Heart right ventricle (tissue), 16 donors: ENCODE measurements at regions not wholly inside any gene's neighbourhood (a gene's known extent, or its start where the extent isn't known, plus 50 kb on each side); places are given as distances from the start of the nearest gene placed in this dataset.

Experiments used
- ATAC-seq, 8 donors: fragments of 200-7000 bp; cut with Tn5 transposase; one replicate each; pipeline ENCODE4 v1.9.1; 2020; ENCODE audit warnings: mild to moderate bottlenecking in 8 of 8, moderate library complexity in 8 of 8, moderate number of reproducible peaks in 1 of 8
- DNase-seq, 2 donors: peaks; one replicate each; pipeline ENCODE4 v3.0.0-alpha.2; 2020
- H3K27ac ChIP-seq, 10 donors: fragments of 200-600 bp; sonication (generic) in 2 of 10; one replicate each; pipeline versions ENCODE4 v1.5.0 to v1.8.0; 2020 to 2022; ENCODE audit warnings: mild to moderate bottlenecking in 3 of 10
- H3K27me3 ChIP-seq, 7 donors: fragments of 200-600 bp; one replicate each; pipeline ENCODE4 v1.8.0; 2021 to 2022; ENCODE audit warnings: mild to moderate bottlenecking in 2 of 7
- H3K36me3 ChIP-seq, 9 donors: fragments of 200-600 bp; sonication (generic) in 1 of 9; one replicate each; pipeline versions ENCODE4 v1.5.0 to v1.8.0; 2020 to 2022; ENCODE audit warnings: mild to moderate bottlenecking in 2 of 9
- H3K4me1 ChIP-seq, 9 donors: fragments of 200-600 bp; sonication (generic) in 1 of 9; one replicate each; pipeline versions ENCODE4 v1.5.0 to v1.8.0; 2020 to 2022; ENCODE audit warnings: mild to moderate bottlenecking in 4 of 9
- H3K4me3 ChIP-seq, 10 donors: fragments of 200-600 bp; sonication (generic) in 2 of 10; one replicate each; pipeline versions ENCODE4 v1.5.0 to v1.8.0; 2020 to 2022; ENCODE audit warnings: mild to moderate bottlenecking in 7 of 10, moderate library complexity in 2 of 10
- H3K9me3 ChIP-seq, 11 donors: fragments of 200-600 bp in 10 of 11; sonication (generic) in 2 of 11; one replicate each; pipeline versions ENCODE4 v1.5.0 to v1.8.0; 2013 to 2022; ENCODE audit warnings: mild to moderate bottlenecking in 2 of 11, control low read depth in 1 of 11, moderate library complexity in 1 of 11
- WGBS, 2 donors: extraction: QIAGEN DNeasy Blood & Tissue Kit; methylation state at CpG; one replicate each; pipeline ENCODE4 v1.1.7; 2013; ENCODE audit warnings: inconsistent platforms in 1 of 2; 5-methylcytosine and 5-hydroxymethylcytosine counted together
- intact Hi-C, 10 donors: fragments of 100-400 bp; cut with DNase I; formaldehyde crosslinking; loops; one replicate each; pipeline versions ENCODE4 v1.11.1 to v1.14.2; 2022
- TF ChIP-seq, protein P1 (sequence below), 9 donors: fragments of 200-600 bp; sonication (generic) in 2 of 9; IDR thresholded peaks; one replicate each; pipeline versions ENCODE4 v1.5.0 to v1.8.0; 2021 to 2022; ENCODE audit warnings: antibody characterized with exemption in 9 of 9, mild to moderate bottlenecking in 5 of 9, moderate library complexity in 1 of 9
- donor health status: Arrhythmogenic right ventricular cardiomyopathy.
- donor health status: ischemic (EF 13 %, LVEDD 7.1; RV severe dilation, severe dysfunction).
- donor health status: healthy with polysubstance abuse.
- donor health status: DM: no; HTN: yes; CAD: no.
- donor health status: DM: no; HTN: no; CAD: no.
- donor health status: ischemic (EF 25% LVEDD 6.9; RV normal size, moderate dysfunction).
- donor health status: ischemic (EF 25% LVEDD 5.7; RV mildly dilated, moderate dysfunction).
- donor health status: healthy.
- donor health status: DM: yes; HTN: yes; CAD: no.
- donor health status: Ischemic cardiomyopathy.
- donor health status: ischemic (EF 35%, LVEDD 5.7; RV mildly dilated, moderate dysfunction).
- donor health status: nonischemic (EF 11% LVEDD 7.7; RV severe dilation, severe dysfunction).
- donor health status: DM: yes; HTN: yes; CAD: no.
- donor health status: PGD.
- donor health status: ischemic (EF 29% LVEDD 5.4; RV normal size, mild dysfunction).
- donor health status: nonischemic (EF 23%, LVEDD 6.1; RV moderate dilation, normal function).

DNA sequence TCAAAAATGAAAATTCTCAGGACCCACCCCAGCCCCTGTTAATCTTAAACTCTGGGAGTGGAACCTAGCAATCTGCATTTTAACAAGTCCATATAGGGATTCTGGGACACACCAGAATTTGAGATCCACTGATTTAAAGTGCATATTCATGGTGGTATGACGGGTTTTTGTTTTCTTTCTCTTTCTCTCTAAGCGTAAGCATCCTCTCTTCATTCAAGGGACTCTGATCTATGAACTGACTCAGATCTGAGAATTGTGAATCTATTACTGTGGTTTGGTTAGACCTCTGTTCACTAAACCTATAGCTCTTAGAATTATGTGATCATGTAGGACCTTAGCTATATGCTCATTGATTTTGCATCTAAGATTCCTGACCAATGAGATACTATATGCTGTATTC is 565.2 kb downstream of the CCDC171 start:
- H3K4me1 ChIP-seq = no peaks in the 10 kb centered on the region
- H3K4me3 ChIP-seq = no peak overlapping the region
- H3K27ac ChIP-seq = no peak overlapping the region
- ATAC-seq (no peak), DNase-seq (no peak)
- no peaks in the 10 kb centered on the region for H3K36me3 ChIP-seq
- intact Hi-C loops = no loop called here
- H3K27me3 ChIP-seq = no peaks in the 10 kb centered on the region
- WGBS, 2 donors = 96 to 98% methylated on average over 2 of the region's 2 CpGs
- H3K9me3 ChIP-seq = peaks cover 0 to 4% (median 0%) of the 10 kb centered on the region in 11 donors
- TF ChIP-seq, protein P1, sequence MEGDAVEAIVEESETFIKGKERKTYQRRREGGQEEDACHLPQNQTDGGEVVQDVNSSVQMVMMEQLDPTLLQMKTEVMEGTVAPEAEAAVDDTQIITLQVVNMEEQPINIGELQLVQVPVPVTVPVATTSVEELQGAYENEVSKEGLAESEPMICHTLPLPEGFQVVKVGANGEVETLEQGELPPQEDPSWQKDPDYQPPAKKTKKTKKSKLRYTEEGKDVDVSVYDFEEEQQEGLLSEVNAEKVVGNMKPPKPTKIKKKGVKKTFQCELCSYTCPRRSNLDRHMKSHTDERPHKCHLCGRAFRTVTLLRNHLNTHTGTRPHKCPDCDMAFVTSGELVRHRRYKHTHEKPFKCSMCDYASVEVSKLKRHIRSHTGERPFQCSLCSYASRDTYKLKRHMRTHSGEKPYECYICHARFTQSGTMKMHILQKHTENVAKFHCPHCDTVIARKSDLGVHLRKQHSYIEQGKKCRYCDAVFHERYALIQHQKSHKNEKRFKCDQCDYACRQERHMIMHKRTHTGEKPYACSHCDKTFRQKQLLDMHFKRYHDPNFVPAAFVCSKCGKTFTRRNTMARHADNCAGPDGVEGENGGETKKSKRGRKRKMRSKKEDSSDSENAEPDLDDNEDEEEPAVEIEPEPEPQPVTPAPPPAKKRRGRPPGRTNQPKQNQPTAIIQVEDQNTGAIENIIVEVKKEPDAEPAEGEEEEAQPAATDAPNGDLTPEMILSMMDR (IDR thresholded peaks at IDR 0.05) = no peak

DNA sequence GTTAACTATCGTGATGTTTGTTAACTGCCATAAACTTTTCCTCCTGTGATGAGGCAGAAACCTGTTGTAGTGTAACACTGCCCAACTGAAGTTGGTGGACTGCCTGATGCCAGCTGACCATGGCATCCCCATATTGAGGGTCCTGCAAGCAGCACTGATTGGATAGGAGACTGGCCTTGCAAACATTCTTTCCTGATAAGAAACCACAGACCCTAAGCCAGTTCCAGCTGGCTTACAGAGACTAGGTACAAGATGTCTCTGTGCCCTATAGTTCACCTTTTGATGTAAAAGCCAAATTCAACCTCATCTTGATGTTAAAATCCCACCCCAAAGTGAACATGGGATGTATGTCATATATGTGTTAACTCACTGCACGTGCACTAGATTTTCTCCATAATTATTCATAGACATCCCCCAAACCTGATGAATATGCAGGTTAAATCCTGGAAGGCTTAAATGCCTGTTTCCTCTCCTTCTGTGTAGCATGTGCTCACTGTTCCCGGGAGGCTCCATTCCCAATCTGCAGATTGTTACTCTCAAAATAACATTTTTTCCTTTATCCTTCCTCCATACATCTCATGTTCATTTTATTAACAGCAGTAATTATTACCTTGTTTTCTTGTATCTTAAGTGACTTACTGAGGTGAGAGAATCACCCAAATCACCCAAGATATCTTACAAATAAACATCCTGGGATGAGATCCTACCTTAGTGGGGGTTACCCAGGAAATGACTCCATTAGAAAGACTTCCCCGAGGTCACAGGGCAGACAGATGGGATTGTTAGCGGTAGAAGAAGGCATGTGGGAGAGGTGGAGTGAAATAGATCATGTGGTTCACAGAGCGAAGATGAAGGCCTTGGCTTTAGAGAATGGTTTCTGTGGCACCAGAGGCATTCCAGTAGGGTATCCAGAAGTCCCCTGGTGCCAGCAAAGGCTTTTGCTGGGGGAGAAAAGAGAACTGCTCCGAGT is 566.7 kb downstream of the CCDC171 start:
- 84 to 88% methylated on average over 7 of the region's 7 CpGs for WGBS, 2 donors
- Histone ChIP-seq H3K9me3 (peaks cover 0 to 4% (median 0%) of the 10 kb centered on the region in 11 donors), H3K27ac (no peak overlapping the region), H3K4me1 (no peaks in the 10 kb centered on the region), H3K4me3 (no peak overlapping the region), H3K27me3 (no peaks in the 10 kb centered on the region), H3K36me3 (no peaks in the 10 kb centered on the region)
- ATAC-seq (no peak), DNase-seq (no peak)
- TF ChIP-seq, protein P1 (IDR thresholded peaks at IDR 0.05) = no peak
- intact Hi-C loops = loop anchor here in 1 of 10 donors (5.0 kb wide), 1 partner anchor 242 kb away; no protein-coding TSS in a partner anchor

DNA sequence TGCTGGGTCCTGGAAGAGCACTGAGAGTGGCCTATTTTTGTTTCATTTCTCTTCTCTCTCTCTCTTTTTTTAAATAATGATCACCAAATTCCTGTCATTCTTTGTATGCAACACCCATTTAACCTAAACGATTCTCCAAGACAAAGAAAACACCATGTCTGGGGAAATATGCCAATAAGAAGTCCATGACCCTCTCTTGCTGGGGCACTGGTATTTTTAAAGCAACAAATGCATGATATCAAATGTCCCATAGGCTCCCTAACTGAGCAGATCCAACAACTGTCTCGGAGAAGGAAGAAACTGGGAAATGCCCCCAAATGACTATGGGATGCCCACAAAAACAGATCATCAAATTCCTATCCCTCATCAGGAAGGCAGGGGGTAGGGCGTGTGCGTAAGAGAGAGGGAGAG is 567.4 kb downstream of the CCDC171 start:
- 74 to 83% methylated on average over 4 of the region's 4 CpGs for WGBS, 2 donors
- H3K27me3 ChIP-seq = no peaks in the 10 kb centered on the region
- H3K27ac ChIP-seq = no peak overlapping the region
- H3K4me1 ChIP-seq = no peaks in the 10 kb centered on the region
- DNase-seq (no peak), ATAC-seq (no peak)
- peaks cover 0 to 3% (median 0%) of the 10 kb centered on the region in 11 donors for H3K9me3 ChIP-seq
- H3K4me3 ChIP-seq = no peak overlapping the region
- TF ChIP-seq, protein P1 (IDR thresholded peaks at IDR 0.05) = no peak
- intact Hi-C loops = loop anchor here in 1 of 10 donors (5.0 kb wide), 1 partner anchor 243 kb away; no protein-coding TSS in a partner anchor
- H3K36me3 ChIP-seq = no peaks in the 10 kb centered on the region

DNA sequence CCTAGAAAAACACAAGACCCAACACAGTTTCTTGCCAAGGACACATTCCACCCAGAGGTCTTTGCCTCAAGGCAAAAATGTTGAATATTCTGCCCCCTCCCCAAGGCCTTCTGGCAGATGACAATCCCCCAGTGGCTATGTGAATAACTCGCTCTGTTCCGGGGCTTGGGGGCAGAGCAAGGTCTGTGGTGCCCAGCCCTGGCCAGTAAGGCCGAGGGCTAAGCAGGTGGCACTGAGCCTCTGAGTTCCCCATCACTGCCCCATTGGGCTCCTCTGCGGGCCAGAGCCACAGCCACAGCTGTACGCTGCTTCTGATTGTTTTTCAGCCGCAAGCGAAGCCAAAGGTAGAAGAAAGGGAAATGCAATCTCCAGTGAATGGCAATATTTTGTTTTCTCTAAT is 567.9 kb downstream of the CCDC171 start:
- ATAC-seq = no peak
- WGBS, 2 donors = 92 to 95% methylated on average over 7 of the region's 7 CpGs
- intact Hi-C loops = loop anchor here in 1 of 10 donors (5.0 kb wide), 1 partner anchor 243 kb away; no protein-coding TSS in a partner anchor

More for the DNA sequence above, 567.9 kb downstream of the CCDC171 start:
- Histone ChIP-seq H3K9me3 (no peaks in the 10 kb centered on the region), H3K4me3 (no peak overlapping the region), H3K4me1 (no peaks in the 10 kb centered on the region), H3K27me3 (no peaks in the 10 kb centered on the region), H3K27ac (no peak overlapping the region), H3K36me3 (no peaks in the 10 kb centered on the region)
- no peak for DNase-seq
- TF ChIP-seq, protein P1 (IDR thresholded peaks at IDR 0.05) = no peak
